ENCODE measurements at regions not wholly inside any gene's neighbourhood (a gene's known extent, or its start where the extent isn't known, plus 50 kb on each side); places are given as distances from the start of the nearest gene placed in this dataset.

DNA sequence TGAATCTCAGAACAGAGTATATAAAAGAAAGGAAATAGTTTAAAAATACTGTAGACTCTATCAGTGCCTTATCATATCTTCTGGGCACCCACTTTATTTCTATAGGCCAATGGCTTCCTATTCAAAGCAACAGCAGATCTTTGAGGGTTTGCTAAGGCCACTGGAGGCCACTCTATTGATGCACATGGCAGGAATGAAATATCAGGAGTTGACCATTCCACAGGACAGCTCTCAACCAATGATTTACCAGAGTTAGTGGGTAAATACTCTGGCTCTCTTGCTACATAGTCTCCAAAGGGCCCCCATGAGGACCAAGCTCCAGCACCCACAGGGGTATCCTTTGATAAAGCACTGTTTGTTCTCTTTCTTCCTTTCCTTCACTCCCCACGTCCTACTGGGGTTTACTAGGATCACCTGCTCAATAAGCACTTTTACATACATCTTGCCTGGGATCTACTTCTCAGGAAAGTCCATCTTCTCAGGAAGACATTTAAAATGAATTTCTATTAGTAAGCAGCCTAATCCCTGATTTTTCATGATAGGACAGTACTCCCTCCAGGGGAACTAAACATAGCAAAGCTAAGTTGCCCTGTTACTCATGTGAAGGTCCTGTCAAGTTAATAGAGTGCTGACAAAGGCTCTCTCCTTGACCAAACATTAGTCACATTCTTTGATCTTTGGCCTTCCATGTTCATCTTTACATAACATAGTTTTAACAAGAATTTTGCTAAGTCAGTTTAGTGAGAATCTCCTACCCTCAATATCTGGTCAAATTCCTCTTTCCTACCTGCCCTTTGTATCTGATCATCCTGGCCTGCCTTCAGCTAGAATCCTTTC is 459.7 kb downstream of the GRXCR1 start:
- Histone ChIP-seq H3K4me1 (no peaks in the 10 kb centered on the region), H3K27ac (no peak overlapping the region), H3K9me3 (no peaks in the 10 kb centered on the region), H3K27me3 (no peaks in the 10 kb centered on the region), H3K4me3 (no peak overlapping the region), H3K36me3 (no peaks in the 10 kb centered on the region)
- 0 to 27% methylated on average over 1 of the region's 1 CpG for WGBS, 2 donors
- TF ChIP-seq EP300 (IDR thresholded peaks at IDR 0.05) (no peak), POLR2A (IDR thresholded peaks at IDR 0.05) (no peak)
- TF ChIP-seq, protein P1, sequence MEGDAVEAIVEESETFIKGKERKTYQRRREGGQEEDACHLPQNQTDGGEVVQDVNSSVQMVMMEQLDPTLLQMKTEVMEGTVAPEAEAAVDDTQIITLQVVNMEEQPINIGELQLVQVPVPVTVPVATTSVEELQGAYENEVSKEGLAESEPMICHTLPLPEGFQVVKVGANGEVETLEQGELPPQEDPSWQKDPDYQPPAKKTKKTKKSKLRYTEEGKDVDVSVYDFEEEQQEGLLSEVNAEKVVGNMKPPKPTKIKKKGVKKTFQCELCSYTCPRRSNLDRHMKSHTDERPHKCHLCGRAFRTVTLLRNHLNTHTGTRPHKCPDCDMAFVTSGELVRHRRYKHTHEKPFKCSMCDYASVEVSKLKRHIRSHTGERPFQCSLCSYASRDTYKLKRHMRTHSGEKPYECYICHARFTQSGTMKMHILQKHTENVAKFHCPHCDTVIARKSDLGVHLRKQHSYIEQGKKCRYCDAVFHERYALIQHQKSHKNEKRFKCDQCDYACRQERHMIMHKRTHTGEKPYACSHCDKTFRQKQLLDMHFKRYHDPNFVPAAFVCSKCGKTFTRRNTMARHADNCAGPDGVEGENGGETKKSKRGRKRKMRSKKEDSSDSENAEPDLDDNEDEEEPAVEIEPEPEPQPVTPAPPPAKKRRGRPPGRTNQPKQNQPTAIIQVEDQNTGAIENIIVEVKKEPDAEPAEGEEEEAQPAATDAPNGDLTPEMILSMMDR (IDR thresholded peaks at IDR 0.05): no peak
- DNase-seq (ENCODE audit: low spot score in 2 of 2): no peak

DNA sequence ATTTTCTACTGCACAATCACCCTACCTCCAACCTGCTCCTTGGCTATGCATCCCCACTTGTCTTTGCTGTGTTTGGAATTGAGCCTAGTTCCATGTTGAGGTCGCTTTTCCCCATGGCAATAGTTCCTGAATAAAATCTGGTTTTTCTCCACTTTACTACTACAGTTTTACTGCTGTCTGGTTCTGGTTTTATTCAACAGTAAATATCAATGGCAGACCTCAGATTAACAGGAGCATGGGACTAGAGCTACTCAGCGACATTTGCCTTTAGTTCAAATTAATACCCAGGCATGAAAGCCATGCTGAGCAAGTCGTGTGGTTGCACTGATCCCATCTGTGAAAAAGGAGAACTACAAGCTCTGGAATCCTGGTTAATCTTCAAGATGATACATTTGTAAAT is 460.3 kb downstream of the GRXCR1 start:
- Histone ChIP-seq H3K27ac (no peak overlapping the region), H3K9me3 (no peaks in the 10 kb centered on the region), H3K27me3 (no peaks in the 10 kb centered on the region), H3K4me3 (no peak overlapping the region), H3K4me1 (no peaks in the 10 kb centered on the region), H3K36me3 (no peaks in the 10 kb centered on the region)
- DNase-seq (ENCODE audit: low spot score in 2 of 2): no peak
- TF ChIP-seq, protein P1 (IDR thresholded peaks at IDR 0.05): no peak
- TF ChIP-seq EP300 (IDR thresholded peaks at IDR 0.05): no peak
- TF ChIP-seq POLR2A (IDR thresholded peaks at IDR 0.05): no peak
- WGBS, 2 donors: 49 to 59% methylated on average over 3 of the region's 3 CpGs

DNA sequence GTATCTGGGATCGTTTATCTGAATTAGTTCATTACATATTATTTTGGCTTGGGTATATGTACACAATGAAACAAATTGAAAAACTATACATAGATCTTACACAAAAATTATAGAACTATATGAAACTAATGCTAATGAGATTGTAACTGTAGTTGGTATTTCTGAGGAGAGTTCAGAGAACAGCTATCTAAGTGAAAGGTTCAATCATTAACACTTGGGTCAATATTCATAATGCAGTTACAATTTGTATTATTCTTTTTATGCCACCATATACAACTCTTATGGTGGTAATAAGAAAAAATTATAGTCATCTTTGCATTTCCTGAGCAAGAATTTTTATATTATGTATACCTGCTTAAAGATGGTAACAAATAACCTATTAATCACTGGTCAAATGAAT is 461.0 kb downstream of the GRXCR1 start:
- TF ChIP-seq, protein P1 (IDR thresholded peaks at IDR 0.05): no peak
- no peak for TF ChIP-seq EP300 (IDR thresholded peaks at IDR 0.05)
- TF ChIP-seq POLR2A (IDR thresholded peaks at IDR 0.05): no peak
- no peak for DNase-seq (ENCODE audit: low spot score in 2 of 2)
- WGBS, 2 donors: 57 to 61% methylated on average over 1 of the region's 1 CpG

DNA sequence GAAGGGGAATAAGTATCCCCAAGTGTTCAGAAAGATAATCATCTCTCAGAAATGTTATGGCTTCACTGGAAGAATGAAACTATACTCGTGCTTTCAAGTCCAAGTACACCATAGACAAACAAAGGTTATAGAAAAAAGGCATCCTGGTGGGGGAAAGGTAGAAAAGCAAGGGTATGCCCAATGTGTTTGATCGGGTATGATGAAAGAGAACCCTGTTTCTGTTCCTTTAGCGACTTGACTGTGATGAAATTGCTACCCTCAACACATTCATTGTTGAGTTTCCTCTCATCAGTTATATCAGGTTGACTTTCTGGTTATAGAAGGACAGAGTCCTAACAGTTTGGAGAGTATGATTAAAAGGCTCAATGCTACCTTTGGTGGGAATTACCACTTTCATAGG is 464.3 kb downstream of the GRXCR1 start:
- no peaks in the 10 kb centered on the region for H3K4me1 ChIP-seq
- DNase-seq (ENCODE audit: low spot score in 2 of 2): no peak
- no peak overlapping the region for H3K27ac ChIP-seq
- TF ChIP-seq, protein P1 (IDR thresholded peaks at IDR 0.05): no peak
- TF ChIP-seq EP300 (IDR thresholded peaks at IDR 0.05): no peak
- TF ChIP-seq POLR2A (IDR thresholded peaks at IDR 0.05): no peak
- H3K9me3 ChIP-seq: no peaks in the 10 kb centered on the region
- H3K36me3 ChIP-seq: no peaks in the 10 kb centered on the region
- H3K4me3 ChIP-seq: no peak overlapping the region
- H3K27me3 ChIP-seq: no peaks in the 10 kb centered on the region
- WGBS, 2 donors: 73 to 75% methylated on average over 3 of the region's 3 CpGs

More for the DNA sequence above, 461.0 kb downstream of the GRXCR1 start:
- no peaks in the 10 kb centered on the region for H3K27me3 ChIP-seq
- H3K4me1 ChIP-seq: no peaks in the 10 kb centered on the region
- no peak overlapping the region for H3K4me3 ChIP-seq
- H3K27ac ChIP-seq: no peak overlapping the region
- no peaks in the 10 kb centered on the region for H3K36me3 ChIP-seq
- H3K9me3 ChIP-seq: no peaks in the 10 kb centered on the region

DNA sequence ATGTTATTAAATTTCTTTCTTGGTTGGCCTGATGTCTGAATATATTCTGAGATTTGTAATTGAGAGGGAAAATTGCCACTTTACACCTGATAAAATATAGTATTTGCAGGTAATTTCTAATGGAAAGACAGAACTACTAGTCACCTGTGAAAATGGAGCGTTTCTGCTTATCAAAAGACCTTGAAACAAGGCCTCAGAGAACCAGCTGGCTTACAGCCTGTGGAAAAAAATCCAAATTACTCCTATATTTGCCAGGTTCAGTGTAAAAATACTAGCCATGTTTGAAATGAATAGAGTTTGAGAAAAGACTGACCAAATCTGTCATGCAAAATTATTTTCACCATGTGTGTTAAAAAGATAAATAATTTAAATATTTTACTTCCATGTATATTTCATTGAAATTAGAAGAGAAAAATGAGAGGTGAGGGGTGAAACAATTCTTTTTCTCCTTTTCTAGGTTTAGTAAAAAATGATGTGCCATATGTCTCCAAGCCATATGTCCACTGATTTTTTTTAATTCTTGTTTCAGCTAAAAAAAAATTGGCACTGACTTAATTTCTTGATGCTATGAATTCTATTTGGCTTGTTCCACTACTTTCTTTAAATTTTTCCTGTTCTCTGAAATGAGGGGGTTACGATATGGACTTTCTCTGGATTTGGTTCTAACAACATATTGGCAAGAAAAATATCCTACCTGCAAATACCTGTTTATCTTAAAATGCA is 464.9 kb downstream of the GRXCR1 start:
- Histone ChIP-seq H3K4me1 (no peaks in the 10 kb centered on the region), H3K36me3 (no peaks in the 10 kb centered on the region), H3K27ac (no peak overlapping the region), H3K27me3 (no peaks in the 10 kb centered on the region), H3K4me3 (no peak overlapping the region), H3K9me3 (peaks cover 0 to under 1% (median 0%) of the 10 kb centered on the region in 4 donors)
- 82 to 87% methylated on average over 2 of the region's 2 CpGs for WGBS, 2 donors
- no peak for TF ChIP-seq EP300 (IDR thresholded peaks at IDR 0.05)
- TF ChIP-seq, protein P1 (IDR thresholded peaks at IDR 0.05): no peak
- no peak for TF ChIP-seq POLR2A (IDR thresholded peaks at IDR 0.05)
- DNase-seq (ENCODE audit: low spot score in 2 of 2): no peak
